WI38 (cell line): ENCODE measurements at regions not wholly inside any gene's neighbourhood (a gene's known extent, or its start where the extent isn't known, plus 50 kb on each side); places are given as distances from the start of the nearest gene placed in this dataset.

Experiments used
- H3K4me3 ChIP-seq: 2 replicates; pipeline ENCODE4 v1.5.1; 2011; ENCODE audit warnings: low read depth, mild to moderate bottlenecking, control low read depth, low read length
- CTCF ChIP-seq: IDR thresholded peaks from 2 replicates; pipeline ENCODE4 v1.5.1; 2012; ENCODE audit warnings: low read depth, mild to moderate bottlenecking, control low read depth, low read length

GRCh38 chr16:35751191-35751941 lies 2292.0 kb downstream of the TP53TG3F start:
- TF ChIP-seq CTCF: no peak
- H3K4me3 ChIP-seq: no peak overlapping the region

GRCh38 chr16:35752012-35752772 lies 2292.8 kb downstream of the TP53TG3F start:
- no peak overlapping the region for H3K4me3 ChIP-seq
- TF ChIP-seq CTCF: no peak

GRCh38 chr16:35752773-35753558 lies 2293.6 kb downstream of the TP53TG3F start:
- TF ChIP-seq CTCF: no peak
- no peak overlapping the region for H3K4me3 ChIP-seq

GRCh38 chr16:35753559-35754390 lies 2294.4 kb downstream of the TP53TG3F start:
- no peak for TF ChIP-seq CTCF
- H3K4me3 ChIP-seq: no peak overlapping the region

- no peak for TF ChIP-seq CTCF
- H3K4me3 ChIP-seq: no peak overlapping the region
Observed at GRCh38 chr16:35754391-35755369, 2295.3 kb downstream of the TP53TG3F start.

GRCh38 chr16:35788381-35788780 lies 2329.0 kb downstream of the TP53TG3F start:
- no peak overlapping the region for H3K4me3 ChIP-seq
- TF ChIP-seq CTCF: no peak
